GM23248 (cell line): ENCODE measurements at regions not wholly inside any gene's neighbourhood (a gene's known extent, or its start where the extent isn't known, plus 50 kb on each side); places are given as distances from the start of the nearest gene placed in this dataset.

Source experiments
- DNase-seq: peaks from one replicate; pipeline ENCODE4 v3.0.0-alpha.2; 2015
- H2AFZ ChIP-seq: fragments of 200-600 bp; sonication (generic); 2 replicates; pipeline ENCODE4 v1.6.1; 2016; ENCODE audit warnings: antibody characterized with exemption
- H3F3A ChIP-seq: fragments of 200-600 bp; sonication (generic); 2 replicates; pipeline ENCODE4 v1.6.1; 2016; ENCODE audit warnings: mild to moderate bottlenecking, antibody characterized with exemption, mixed run types; ENCODE audit not compliant: insufficient read depth
- H3K27ac ChIP-seq: fragments of 200-600 bp; sonication (generic); 2 replicates; pipeline ENCODE4 v1.5.1; 2016; ENCODE audit warnings: mild to moderate bottlenecking
- H3K27me3 ChIP-seq: fragments of 200-600 bp; sonication (generic); replicated peaks from 2 replicates; pipeline ENCODE4 v1.6.1; 2016; ENCODE audit warnings: mild to moderate bottlenecking; ENCODE audit not compliant: insufficient read depth
- H3K36me3 ChIP-seq: fragments of 200-600 bp; sonication (generic); 2 replicates; pipeline ENCODE4 v1.6.1; 2016; ENCODE audit warnings: low read depth, mild to moderate bottlenecking
- H3K4me1 ChIP-seq: fragments of 200-600 bp; sonication (generic); 2 replicates; pipeline ENCODE4 v1.6.1; 2016; ENCODE audit warnings: mild to moderate bottlenecking; ENCODE audit not compliant: insufficient read depth
- H3K4me2 ChIP-seq: fragments of 200-600 bp; sonication (generic); one replicate; pipeline ENCODE4 v1.6.1; 2016; ENCODE audit warnings: mild to moderate bottlenecking; ENCODE audit not compliant: unreplicated experiment
- H3K4me3 ChIP-seq: fragments of 200-600 bp; sonication (generic); 2 replicates; pipeline ENCODE4 v1.5.1; 2016; ENCODE audit warnings: mild to moderate bottlenecking
- H3K79me2 ChIP-seq: fragments of 200-600 bp; sonication (generic); 2 replicates; pipeline ENCODE4 v1.6.1; 2016; ENCODE audit warnings: mild to moderate bottlenecking; ENCODE audit not compliant: insufficient read depth
- H3K9ac ChIP-seq: fragments of 200-600 bp; sonication (generic); 2 replicates; pipeline ENCODE4 v1.6.1; 2016; ENCODE audit warnings: mild to moderate bottlenecking
- H3K9me2 ChIP-seq: fragments of 200-600 bp; sonication (generic); 2 replicates; pipeline ENCODE4 v1.6.1; 2016; ENCODE audit warnings: mixed run types, mild to moderate bottlenecking, moderate library complexity; ENCODE audit not compliant: insufficient read depth
- H3K9me3 ChIP-seq: fragments of 200-600 bp; sonication (generic); one replicate; pipeline ENCODE4 v1.6.1; 2017; ENCODE audit warnings: low read depth
- H4K20me1 ChIP-seq: fragments of 200-600 bp; sonication (generic); 2 replicates; pipeline ENCODE4 v1.6.0; 2016; ENCODE audit not compliant: insufficient read depth
- EZH2 ChIP-seq: fragments of 200-600 bp; sonication (generic); IDR thresholded peaks from 2 replicates; pipeline ENCODE4 v1.6.1; 2018; ENCODE audit warnings: antibody characterized with exemption, mild to moderate bottlenecking; ENCODE audit not compliant: insufficient read depth, poor library complexity, severe bottlenecking
- EZH2phosphoT487 ChIP-seq: fragments of 200-600 bp; sonication (generic); IDR thresholded peaks from 2 replicates; pipeline ENCODE4 v1.6.1; 2018; ENCODE audit warnings: antibody characterized with exemption, moderate library complexity, mild to moderate bottlenecking, low read depth; ENCODE audit not compliant: insufficient read depth
- WGBS, 2 experiments: methylation state at CpG; one replicate each; pipeline ENCODE4 v1.1.6; 2015 to 2017; ENCODE audit warnings: low lambda C conversion rate in 2 of 2, low coverage in 1 of 2; ENCODE audit errors: missing lambda C conversion rate in 2 of 2; 5-methylcytosine and 5-hydroxymethylcytosine counted together
- in situ Hi-C: fragments of 300-500 bp; cut with MboI; formaldehyde crosslinking; loops from 2 replicates; pipeline ENCODE4 v1.15.0; 2020

DNA sequence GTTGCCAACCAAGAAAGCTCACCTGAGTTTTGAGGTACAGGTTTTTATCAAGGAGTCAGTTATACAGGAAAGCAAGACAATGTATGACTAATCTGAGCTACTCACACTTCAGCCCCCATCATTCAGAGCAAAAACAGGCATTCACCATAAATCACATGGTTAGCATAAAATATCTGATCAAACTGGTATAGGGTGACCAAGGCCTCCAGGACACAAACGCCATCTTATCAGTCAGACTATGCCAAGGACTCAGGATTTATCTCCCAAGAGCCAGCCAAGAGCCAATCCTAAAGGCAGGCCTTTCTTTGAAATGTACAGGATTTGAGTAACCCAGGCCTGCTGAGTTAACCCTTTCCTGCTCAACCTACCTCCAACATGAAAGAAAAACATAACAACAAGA lies 313.0 kb upstream of the NREP start:
- Histone ChIP-seq H3K9ac (no peak overlapping the region), H2AFZ (no peak overlapping the region), H3K27me3 (no peaks in the 10 kb centered on the region), H3K36me3 (no peaks in the 10 kb centered on the region), H3F3A (no peaks in the 10 kb centered on the region), H3K27ac (no peak overlapping the region), H3K4me3 (no peak overlapping the region), H3K9me2 (peaks cover 6% of the 10 kb centered on the region), H3K9me3 (no peaks in the 10 kb centered on the region), H3K79me2 (no peaks in the 10 kb centered on the region), H3K4me2 (no peak overlapping the region), H3K4me1 (peaks cover 7% of the 10 kb centered on the region), H4K20me1 (no peaks in the 10 kb centered on the region)
- no peak for DNase-seq
- TF ChIP-seq EZH2phosphoT487 = no peak
- TF ChIP-seq EZH2 = no peak
- 93 to 95% methylated on average over 1 of the region's 1 CpG for WGBS, 2 experiments
- in situ Hi-C loops = no loop called here

DNA sequence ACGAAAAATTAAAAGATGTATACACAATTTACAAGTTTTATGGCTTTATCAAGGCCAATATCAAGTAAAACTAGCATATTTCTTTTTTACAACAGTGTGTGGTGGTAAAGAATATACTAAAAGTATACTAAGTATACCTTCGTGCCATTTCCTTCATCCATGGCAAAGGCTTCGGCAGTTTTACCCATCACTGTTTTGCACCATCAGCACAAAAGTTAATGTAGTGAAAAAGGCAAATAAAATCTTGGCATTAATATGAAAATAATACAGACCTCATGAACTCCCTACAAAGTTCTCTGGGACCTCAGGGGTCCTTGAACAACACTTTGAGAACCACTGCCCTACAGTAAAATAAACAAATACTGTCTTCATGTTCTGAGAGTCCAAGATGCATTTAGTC lies 312.3 kb upstream of the NREP start:
- Histone ChIP-seq H2AFZ (no peak overlapping the region), H3K36me3 (no peaks in the 10 kb centered on the region), H3K79me2 (no peaks in the 10 kb centered on the region), H3K27ac (no peak overlapping the region), H3K4me3 (no peak overlapping the region), H3K9me3 (no peaks in the 10 kb centered on the region), H4K20me1 (no peaks in the 10 kb centered on the region), H3K4me1 (peaks cover 7% of the 10 kb centered on the region), H3F3A (no peaks in the 10 kb centered on the region), H3K9ac (no peak overlapping the region), H3K9me2 (peaks cover 6% of the 10 kb centered on the region), H3K4me2 (no peak overlapping the region), H3K27me3 (no peaks in the 10 kb centered on the region)
- WGBS, 2 experiments = 77 to 80% methylated on average over 3 of the region's 3 CpGs
- DNase-seq = no peak
- in situ Hi-C loops = no loop called here
- TF ChIP-seq EZH2phosphoT487 (no peak), EZH2 (no peak)

DNA sequence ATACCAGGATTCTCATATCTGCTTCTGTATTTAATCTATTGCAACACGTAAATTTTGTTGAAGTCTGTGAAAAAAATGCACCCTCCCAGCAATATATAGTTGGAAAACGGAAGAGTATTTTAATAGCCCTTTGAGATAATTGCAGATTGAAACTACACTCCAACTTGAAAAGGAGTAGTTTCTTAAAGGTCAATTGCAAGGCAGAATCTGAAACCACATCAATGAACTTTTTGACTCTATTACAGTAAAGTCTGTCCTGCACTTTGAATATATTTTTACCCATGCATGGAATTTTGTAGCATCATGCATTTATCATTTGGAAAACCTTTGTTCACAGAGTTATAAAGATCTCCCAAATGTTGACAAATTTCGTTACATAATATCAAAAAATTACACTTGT lies 311.6 kb upstream of the NREP start:
- no peaks in the 10 kb centered on the region for H3F3A ChIP-seq
- H3K36me3 ChIP-seq = no peaks in the 10 kb centered on the region
- H3K4me1 ChIP-seq = peaks cover 7% of the 10 kb centered on the region
- H3K9ac ChIP-seq = no peak overlapping the region
- 78 to 85% methylated on average over 3 of the region's 3 CpGs for WGBS, 2 experiments
- in situ Hi-C loops = no loop called here
- no peak overlapping the region for H3K4me3 ChIP-seq
- H3K27me3 ChIP-seq = no peaks in the 10 kb centered on the region
- H3K79me2 ChIP-seq = no peaks in the 10 kb centered on the region
- H3K27ac ChIP-seq = no peak overlapping the region
- H4K20me1 ChIP-seq = no peaks in the 10 kb centered on the region
- no peak overlapping the region for H3K4me2 ChIP-seq
- H3K9me3 ChIP-seq = no peaks in the 10 kb centered on the region
- TF ChIP-seq EZH2 = no peak
- no peak for TF ChIP-seq EZH2phosphoT487
- peaks cover 6% of the 10 kb centered on the region for H3K9me2 ChIP-seq
- DNase-seq = no peak
- no peak overlapping the region for H2AFZ ChIP-seq

DNA sequence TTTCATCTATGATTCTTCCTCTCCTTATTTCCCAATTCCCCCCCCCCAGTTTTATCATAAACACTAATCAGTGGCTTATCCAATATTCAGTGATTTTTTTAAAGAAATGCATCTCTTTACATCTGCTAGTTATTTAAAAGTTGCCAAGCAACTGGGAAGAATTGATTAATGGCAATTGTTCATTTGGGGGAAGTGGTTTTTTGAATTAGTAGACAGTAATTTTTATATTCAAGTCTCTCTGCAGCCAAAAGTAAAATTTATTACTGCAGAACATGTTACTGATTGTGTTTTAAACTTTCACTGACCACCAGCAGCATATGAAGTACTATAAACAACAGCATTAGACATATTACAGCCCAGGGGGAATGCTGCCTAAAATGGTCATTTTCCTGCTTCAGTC lies 308.8 kb upstream of the NREP start:
- peaks cover 6% of the 10 kb centered on the region; the same call in 1 of the 2 replicates for H3K9me2 ChIP-seq
- in situ Hi-C loops = no loop called here
- H3F3A ChIP-seq = no peaks in the 10 kb centered on the region
- peaks cover 2% of the 10 kb centered on the region for H3K4me1 ChIP-seq
- no peaks in the 10 kb centered on the region for H4K20me1 ChIP-seq
- no peak overlapping the region for H3K9ac ChIP-seq
- no peak for DNase-seq
- H3K4me2 ChIP-seq = no peak overlapping the region
- no peak overlapping the region for H2AFZ ChIP-seq
- no peaks in the 10 kb centered on the region for H3K79me2 ChIP-seq
- H3K9me3 ChIP-seq = no peaks in the 10 kb centered on the region
- H3K27ac ChIP-seq = no peak overlapping the region
- no peaks in the 10 kb centered on the region for H3K36me3 ChIP-seq
- H3K27me3 ChIP-seq = no peaks in the 10 kb centered on the region
- no peak overlapping the region for H3K4me3 ChIP-seq
- no peak for TF ChIP-seq EZH2phosphoT487
- TF ChIP-seq EZH2 = no peak

DNA sequence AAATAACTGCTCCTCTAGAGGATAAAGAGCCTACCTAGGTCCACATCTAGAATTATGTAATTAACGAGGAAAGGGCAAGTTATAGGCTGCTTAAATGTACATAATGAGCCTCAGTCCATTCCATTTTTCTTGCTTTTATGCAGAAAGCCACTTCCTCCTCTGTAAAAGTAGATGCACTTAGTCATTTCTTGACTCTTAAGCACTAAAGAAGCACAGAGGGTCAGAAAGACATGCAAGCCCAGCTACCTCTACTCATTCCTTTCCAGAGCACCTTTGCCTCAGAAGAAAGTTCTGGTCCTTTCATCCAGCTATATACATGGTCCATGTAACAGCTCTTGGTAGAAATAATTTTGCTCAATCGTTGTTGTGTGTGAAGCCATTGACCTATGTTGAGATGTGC lies 308.0 kb upstream of the NREP start:
- Histone ChIP-seq H3K4me1 (no peaks in the 10 kb centered on the region), H3K79me2 (no peaks in the 10 kb centered on the region), H3K36me3 (no peaks in the 10 kb centered on the region), H3K4me3 (no peak overlapping the region), H3K27me3 (no peaks in the 10 kb centered on the region), H4K20me1 (no peaks in the 10 kb centered on the region), H3K27ac (no peak overlapping the region), H3F3A (no peaks in the 10 kb centered on the region), H3K9me3 (no peaks in the 10 kb centered on the region), H3K9me2 (peaks cover 6% of the 10 kb centered on the region; the same call in 1 of the 2 replicates), H3K9ac (no peak overlapping the region), H3K4me2 (no peak overlapping the region), H2AFZ (no peak overlapping the region)
- no peak for TF ChIP-seq EZH2
- TF ChIP-seq EZH2phosphoT487 = no peak
- DNase-seq = no peak
- in situ Hi-C loops = no loop called here
- 88 to 90% methylated on average over 2 of the region's 2 CpGs for WGBS, 2 experiments
